CD14-positive monocyte (primary cell): ENCODE measurements at regions not wholly inside any gene's neighbourhood (a gene's known extent, or its start where the extent isn't known, plus 50 kb on each side); places are given as distances from the start of the nearest gene placed in this dataset.

ENCODE experiments used
- DNase-seq, 3 donors: peaks; one replicate each; pipeline ENCODE4 v3.0.0-alpha.2; 2011 to 2022
- H2AFZ ChIP-seq: 2 replicates; pipeline ENCODE4 v1.6.0; 2012; ENCODE audit warnings: mild to moderate bottlenecking, low read depth, low read length, inconsistent platforms; ENCODE audit not compliant: insufficient read depth, poor library complexity, severe bottlenecking
- H3K27ac ChIP-seq, 2 donors: 1 replicate in 1 of 2; 2 replicates in 1 of 2; pipeline ENCODE4 v1.5.1; 2012 to 2013; ENCODE audit warnings: low read length in 2 of 2, control low read depth in 1 of 2, inconsistent platforms in 1 of 2, low read depth in 1 of 2, mild to moderate bottlenecking in 1 of 2
- H3K27me3 ChIP-seq, 2 donors: one replicate each; pipeline versions ENCODE4 v1.6.0 to v1.6.1; 2011 to 2013; ENCODE audit warnings: low read length in 2 of 2; ENCODE audit not compliant: control insufficient read depth in 2 of 2, insufficient read depth in 2 of 2
- H3K36me3 ChIP-seq, 2 donors: replicated peaks in 1 of 2; 1 replicate in 1 of 2; 2 replicates in 1 of 2; pipeline versions ENCODE4 v1.5.1 to v1.6.1; 2012 to 2013; ENCODE audit warnings: low read length in 2 of 2, control low read depth in 1 of 2, inconsistent platforms in 1 of 2, mild to moderate bottlenecking in 1 of 2; ENCODE audit not compliant: insufficient read depth in 2 of 2, control insufficient read depth in 1 of 2
- H3K4me1 ChIP-seq, 2 donors: 1 replicate in 1 of 2; 2 replicates in 1 of 2; pipeline versions ENCODE4 v1.5.1 to v1.6.1; 2012 to 2013; ENCODE audit warnings: low read length in 2 of 2, control low read depth in 1 of 2, inconsistent platforms in 1 of 2, mild to moderate bottlenecking in 1 of 2, moderate library complexity in 1 of 2; ENCODE audit not compliant: insufficient read depth in 2 of 2, control insufficient read depth in 1 of 2
- H3K4me2 ChIP-seq: replicated peaks from 2 replicates; pipeline ENCODE3; 2012; ENCODE audit warnings: low read length, moderate library complexity, mild to moderate bottlenecking; ENCODE audit not compliant: poor library complexity, severe bottlenecking; ENCODE audit errors: extremely low read depth
- H3K4me3 ChIP-seq, 3 experiments: fragments of 200-600 bp in 1 of 3; sonication (generic) in 1 of 3; replicated peaks in 1 of 3; 1 replicate in 2 of 3; 2 replicates in 1 of 3; pipeline ENCODE4 v1.5.1; 2011 to 2013; ENCODE audit warnings: low read length in 3 of 3, mild to moderate bottlenecking in 3 of 3, control low read depth in 2 of 3, low read depth in 2 of 3, inconsistent platforms in 1 of 3, moderate library complexity in 1 of 3
- H3K79me2 ChIP-seq: 2 replicates; pipeline ENCODE4 v1.6.0; 2012; ENCODE audit warnings: mild to moderate bottlenecking, control low read depth, inconsistent platforms, low read length, moderate library complexity; ENCODE audit not compliant: insufficient read depth
- H3K9ac ChIP-seq: 2 replicates; pipeline ENCODE4 v1.6.0; 2017; ENCODE audit warnings: low read length, mild to moderate bottlenecking; ENCODE audit not compliant: insufficient read depth, poor library complexity, severe bottlenecking
- H3K9me3 ChIP-seq, 2 donors: replicated peaks in 1 of 2; 1 replicate in 1 of 2; 2 replicates in 1 of 2; pipeline versions ENCODE4 v1.5.1 to v1.6.1; 2012 to 2013; ENCODE audit warnings: low read length in 2 of 2, control low read depth in 1 of 2; ENCODE audit not compliant: control insufficient read depth in 1 of 2, insufficient read depth in 1 of 2
- H4K20me1 ChIP-seq: 2 replicates; pipeline ENCODE4 v1.6.0; 2012; ENCODE audit warnings: mild to moderate bottlenecking, low read length, control low read depth, moderate library complexity; ENCODE audit not compliant: insufficient read depth
- H3K27ac Mint-ChIP-seq, 7 donors: one replicate each; pipeline ENCODE4 v1.8.0; 2020; ENCODE audit warnings: mild to moderate bottlenecking in 7 of 7, mixed read lengths in 7 of 7, moderate library complexity in 6 of 7, inconsistent platforms in 2 of 7
- H3K27me3 Mint-ChIP-seq, 3 donors: one replicate each; pipeline ENCODE4 v1.8.0; 2021 to 2022; ENCODE audit warnings: low read depth in 3 of 3, mild to moderate bottlenecking in 3 of 3, mixed read lengths in 3 of 3, moderate library complexity in 3 of 3, inconsistent platforms in 1 of 3
- H3K36me3 Mint-ChIP-seq, 2 donors: one replicate each; pipeline ENCODE4 v1.8.0; 2020; ENCODE audit warnings: mixed read lengths in 2 of 2, inconsistent platforms in 1 of 2, mild to moderate bottlenecking in 1 of 2
- H3K4me1 Mint-ChIP-seq: one replicate; pipeline ENCODE4 v1.8.0; 2020; ENCODE audit warnings: mild to moderate bottlenecking, mixed read lengths
- H3K4me3 Mint-ChIP-seq, 2 donors: one replicate each; pipeline ENCODE4 v1.8.0; 2020; ENCODE audit warnings: mild to moderate bottlenecking in 2 of 2, mixed read lengths in 2 of 2, moderate library complexity in 1 of 2
- H3K9me3 Mint-ChIP-seq, 7 donors: one replicate each; pipeline ENCODE4 v1.8.0; 2020 to 2022; ENCODE audit warnings: mixed read lengths in 7 of 7, mild to moderate bottlenecking in 6 of 7, moderate library complexity in 6 of 7, inconsistent platforms in 2 of 7
- CTCF ChIP-seq: fragments of 200-600 bp; IDR thresholded peaks from one replicate; pipeline ENCODE4 v1.8.0; 2022; ENCODE audit warnings: antibody characterized with exemption, mild to moderate bottlenecking
- WGBS: methylation state at CpG from one replicate; pipeline ENCODE4 v1.1.5; 2013; ENCODE audit warnings: missing lambda C conversion rate; ENCODE audit not compliant: insufficient coverage; 5-methylcytosine and 5-hydroxymethylcytosine counted together
- intact Hi-C, 2 donors: fragments of 100-400 bp; cut with micrococcal nuclease; formaldehyde crosslinking; loops; one replicate each; pipeline versions ENCODE4 v1.15.0 to v1.15.1; 2023

GRCh38 chr21:23921670-23922418 is 1685.4 kb downstream of the MRPL39 start:
- Histone ChIP-seq H3K27ac (no peak overlapping the region), H4K20me1 (no peaks in the 10 kb centered on the region), H3K27me3 (no peaks in the 10 kb centered on the region), H3K4me1 (no peaks in the 10 kb centered on the region), H3K36me3 (no peaks in the 10 kb centered on the region), H3K4me3 (no peak overlapping the region), H2AFZ (no peak overlapping the region), H3K79me2 (no peaks in the 10 kb centered on the region), H3K9me3 (no peaks in the 10 kb centered on the region), H3K4me2 (no peak overlapping the region), H3K9ac (no peak overlapping the region)
- no peak for TF ChIP-seq CTCF
- peaks cover 0 to 11% (median 2%) of the 10 kb centered on the region in 7 donors for H3K9me3 Mint-ChIP-seq
- peaks cover 0 to 2% (median 0%) of the 10 kb centered on the region in 3 donors for H3K27me3 Mint-ChIP-seq
- intact Hi-C loops: no loop called here
- no peak overlapping the region for H3K4me3 Mint-ChIP-seq
- no peak for DNase-seq
- H3K27ac Mint-ChIP-seq: no peak overlapping the region
- WGBS: 33% methylated on average over 4 of the region's 8 CpGs
- H3K36me3 Mint-ChIP-seq: no peaks in the 10 kb centered on the region
- H3K4me1 Mint-ChIP-seq: no peaks in the 10 kb centered on the region

GRCh38 chr21:23900727-23901126 is 1706.6 kb downstream of the MRPL39 start:
- H2AFZ ChIP-seq: no peak overlapping the region
- WGBS: no CpG with 5 or more reads among the region's 3 CpGs
- H3K36me3 ChIP-seq: no peaks in the 10 kb centered on the region
- DNase-seq: no peak
- H3K9me3 ChIP-seq: peaks cover 6 to 9% of the 10 kb centered on the region in 2 donors
- no peaks in the 10 kb centered on the region for H3K27me3 ChIP-seq
- H4K20me1 ChIP-seq: no peaks in the 10 kb centered on the region
- no peaks in the 10 kb centered on the region for H3K4me1 Mint-ChIP-seq
- H3K4me2 ChIP-seq: no peak overlapping the region
- H3K9ac ChIP-seq: no peak overlapping the region
- no peak for TF ChIP-seq CTCF
- peaks cover 0 to 11% (median 8%) of the 10 kb centered on the region in 7 donors for H3K9me3 Mint-ChIP-seq
- H3K79me2 ChIP-seq: no peaks in the 10 kb centered on the region
- no peak overlapping the region for H3K27ac Mint-ChIP-seq
- no peaks in the 10 kb centered on the region for H3K27me3 Mint-ChIP-seq
- H3K4me1 ChIP-seq: no peaks in the 10 kb centered on the region
- H3K4me3 Mint-ChIP-seq: no peak overlapping the region
- intact Hi-C loops: no loop called here
- H3K27ac ChIP-seq: no peak overlapping the region
- H3K4me3 ChIP-seq: no peak overlapping the region
- no peaks in the 10 kb centered on the region for H3K36me3 Mint-ChIP-seq
